ENCODE measurements at regions not wholly inside any gene's neighbourhood (a gene's known extent, or its start where the extent isn't known, plus 50 kb on each side); places are given as distances from the start of the nearest gene placed in this dataset.

DNA sequence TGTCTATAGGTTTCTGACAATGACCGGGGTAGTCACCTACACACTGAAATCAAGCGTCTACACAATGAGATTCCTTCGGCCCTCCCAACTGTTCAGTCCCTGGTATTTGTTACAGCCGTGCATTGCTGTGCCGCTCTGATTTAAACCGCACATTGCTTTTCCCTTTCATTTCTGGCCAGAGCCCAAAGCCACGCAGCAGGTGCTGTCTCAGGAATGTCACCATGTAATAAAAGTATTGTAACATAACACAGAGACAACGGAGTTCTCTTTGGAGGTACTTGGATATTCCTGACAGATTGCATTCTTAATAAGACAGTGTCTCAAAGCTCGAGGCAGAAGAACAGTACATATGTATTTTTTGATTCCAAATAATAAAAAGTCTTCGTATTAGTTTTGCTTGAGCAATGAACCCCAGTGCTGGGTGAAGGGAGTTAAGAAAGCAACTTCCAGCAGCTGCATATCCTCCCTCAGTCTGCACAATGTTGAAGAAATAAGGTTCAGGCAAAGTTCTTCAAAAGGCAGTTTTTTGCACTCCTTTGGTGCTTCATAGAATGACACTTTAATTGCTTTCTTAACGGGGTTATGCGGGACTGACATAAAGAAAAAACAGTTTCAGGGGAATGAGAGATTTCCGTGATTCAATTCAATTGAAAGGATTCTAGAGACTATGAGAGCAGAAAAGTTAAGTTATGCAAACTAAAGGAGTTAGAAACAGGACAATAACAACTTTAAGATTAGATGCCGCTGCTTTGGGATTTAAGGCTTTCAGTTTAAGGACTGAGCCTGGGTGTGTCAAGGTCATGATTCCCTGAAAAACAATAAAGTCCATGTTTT lies 288.7 kb upstream of the FLRT2 start:
- peak; percentile 74 for DNase-seq (ENCODE audit: low read depth, low spot score)

GRCh38 chr14:85242666-85243065 lies 287.3 kb upstream of the FLRT2 start:
- no peak for DNase-seq (ENCODE audit: low read depth, low spot score)

- no peak for DNase-seq (ENCODE audit: low read depth, low spot score)
Observed at GRCh38 chr14:85243321-85243720, 286.6 kb upstream of the FLRT2 start.

DNA sequence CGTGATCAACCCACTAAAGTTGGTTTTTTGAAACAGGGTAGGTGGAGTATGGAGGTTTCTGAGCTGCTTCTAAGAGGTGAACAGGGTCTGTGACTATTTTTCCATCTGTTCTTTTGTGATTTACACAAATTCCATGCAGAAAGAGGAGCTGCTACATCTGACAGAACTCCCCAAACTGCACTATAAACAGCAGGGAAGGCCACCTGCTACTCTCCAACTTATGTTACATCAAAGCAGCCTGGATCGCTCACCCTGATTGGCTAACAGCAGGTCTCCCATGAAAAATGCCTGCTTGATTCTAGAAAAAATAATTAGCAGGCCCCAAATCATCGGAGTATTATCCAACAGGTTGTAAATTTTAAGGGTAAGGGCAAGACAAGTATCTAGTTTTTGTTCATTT lies 282.9 kb upstream of the FLRT2 start:
- DNase-seq (ENCODE audit: low read depth, low spot score): no peak

DNA sequence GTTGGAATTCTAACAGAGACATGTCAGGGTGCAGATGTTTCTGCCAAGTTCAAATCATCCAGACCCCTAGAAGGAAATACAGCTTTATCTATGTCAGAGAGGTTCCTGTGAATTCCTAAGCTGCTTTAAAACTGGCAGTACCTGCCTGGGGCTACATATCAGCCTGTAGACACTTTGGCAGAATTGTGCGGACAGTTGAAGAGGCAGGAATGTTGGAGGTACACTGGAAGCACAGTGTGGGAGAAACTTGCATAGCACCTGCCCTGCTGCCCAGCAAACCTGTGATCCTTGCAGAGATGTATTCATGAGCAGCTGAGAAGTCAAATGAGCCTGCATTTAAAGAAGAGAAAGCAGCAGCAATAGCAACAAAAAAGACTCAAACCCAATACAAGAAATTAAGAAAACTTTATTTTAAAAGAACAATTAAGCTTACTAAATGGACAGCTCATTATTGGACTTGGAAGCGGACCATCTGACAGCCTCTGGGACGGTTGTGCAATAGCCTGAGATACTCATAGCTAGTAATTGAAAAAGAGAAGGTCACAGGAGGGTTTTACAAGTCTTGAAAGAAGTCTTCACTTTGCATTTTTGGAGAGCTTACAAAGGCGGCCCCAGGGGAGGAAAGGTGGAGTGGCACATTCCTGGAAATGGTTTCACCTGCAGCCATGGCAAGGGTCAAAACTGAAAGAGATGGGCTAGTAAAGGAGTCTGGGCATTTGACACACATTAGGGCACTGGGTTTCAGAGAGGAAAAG lies 280.9 kb upstream of the FLRT2 start:
- no peak for DNase-seq (ENCODE audit: low read depth, low spot score)

GRCh38 chr14:85250414-85251189 lies 279.3 kb upstream of the FLRT2 start:
- no peak for DNase-seq (ENCODE audit: low read depth, low spot score)

DNA sequence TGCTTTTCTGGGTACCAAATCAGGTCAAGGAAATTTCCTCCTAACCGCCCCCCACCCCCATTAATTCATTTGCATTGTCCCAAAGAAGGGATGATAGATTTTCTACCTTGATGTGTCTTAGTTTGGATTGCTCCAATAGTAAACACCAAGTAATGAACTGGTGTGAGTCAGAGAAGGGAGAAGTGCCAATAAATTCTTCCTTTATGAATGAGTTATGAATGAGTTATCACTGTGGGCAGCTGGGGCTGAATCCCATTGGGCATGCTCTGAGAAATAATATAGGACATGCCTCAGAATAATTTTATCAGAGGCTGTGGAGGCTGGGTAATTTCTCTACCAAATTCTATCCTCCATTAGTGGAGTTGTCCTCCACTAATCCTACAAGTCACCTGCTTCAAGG lies 277.9 kb upstream of the FLRT2 start:
- peak; percentile 12 for DNase-seq (ENCODE audit: low read depth, low spot score)

- DNase-seq (ENCODE audit: low read depth, low spot score): no peak
Observed at GRCh38 chr14:85254711-85255110, 275.2 kb upstream of the FLRT2 start.

- DNase-seq (ENCODE audit: low read depth, low spot score): no peak
Observed at GRCh38 chr14:85257287-85257686, 272.7 kb upstream of the FLRT2 start.

DNA sequence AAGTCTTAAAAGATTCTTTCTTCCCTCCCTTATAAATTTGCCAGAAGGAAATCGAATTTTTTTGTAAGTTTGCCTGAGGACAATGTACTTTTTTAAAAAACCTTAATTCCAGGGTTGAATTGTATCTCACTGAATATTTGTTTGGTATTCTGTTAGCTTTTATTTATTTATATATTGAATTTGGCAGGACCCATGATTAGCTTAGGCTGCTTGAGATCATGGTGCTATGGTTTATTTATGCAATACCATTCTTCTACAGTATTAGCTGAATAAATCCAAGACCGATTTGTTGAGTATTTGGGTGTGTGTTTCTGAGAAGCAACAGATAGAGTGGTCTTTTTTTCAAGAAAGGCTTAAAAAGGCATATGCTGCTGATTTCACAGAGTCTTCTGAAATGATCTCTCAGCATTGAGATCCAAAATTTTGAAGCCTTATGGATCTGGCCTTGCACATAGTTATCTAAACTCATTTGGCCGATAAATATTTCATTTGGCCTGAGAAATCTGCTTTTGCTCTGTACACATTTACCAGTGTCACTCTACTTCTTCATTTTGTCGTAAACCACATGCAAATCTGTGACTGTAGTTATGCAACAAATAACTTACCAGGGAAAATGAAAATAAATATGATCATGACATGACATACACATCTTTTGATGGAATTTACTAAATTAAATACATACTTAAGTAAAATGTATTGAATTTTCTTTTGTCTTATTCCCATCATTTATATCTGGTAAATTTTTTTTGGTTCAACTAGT lies 265.8 kb upstream of the FLRT2 start:
- no peak for DNase-seq (ENCODE audit: low read depth, low spot score)

GRCh38 chr14:85273099-85273677 lies 256.8 kb upstream of the FLRT2 start:
- DNase-seq (ENCODE audit: low read depth, low spot score): no peak

DNA sequence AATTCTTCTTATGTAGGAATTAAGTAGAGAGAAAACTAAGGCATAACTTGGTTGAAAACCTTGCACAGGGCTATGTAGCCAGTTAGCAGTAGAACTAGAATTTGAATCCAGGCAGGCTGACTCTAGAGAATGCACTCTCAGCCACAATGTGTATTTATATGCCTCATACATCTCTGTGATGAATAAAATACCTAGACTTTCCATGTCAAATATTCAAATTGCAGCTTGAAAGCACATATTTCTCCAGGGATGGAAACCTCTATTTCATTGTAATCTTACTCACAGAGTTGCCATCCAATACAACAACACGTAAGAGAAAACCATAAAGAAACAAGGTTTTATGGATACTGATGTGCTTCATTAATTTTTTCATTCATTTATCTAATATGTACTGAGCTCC lies 256.0 kb upstream of the FLRT2 start:
- DNase-seq (ENCODE audit: low read depth, low spot score): no peak

DNA sequence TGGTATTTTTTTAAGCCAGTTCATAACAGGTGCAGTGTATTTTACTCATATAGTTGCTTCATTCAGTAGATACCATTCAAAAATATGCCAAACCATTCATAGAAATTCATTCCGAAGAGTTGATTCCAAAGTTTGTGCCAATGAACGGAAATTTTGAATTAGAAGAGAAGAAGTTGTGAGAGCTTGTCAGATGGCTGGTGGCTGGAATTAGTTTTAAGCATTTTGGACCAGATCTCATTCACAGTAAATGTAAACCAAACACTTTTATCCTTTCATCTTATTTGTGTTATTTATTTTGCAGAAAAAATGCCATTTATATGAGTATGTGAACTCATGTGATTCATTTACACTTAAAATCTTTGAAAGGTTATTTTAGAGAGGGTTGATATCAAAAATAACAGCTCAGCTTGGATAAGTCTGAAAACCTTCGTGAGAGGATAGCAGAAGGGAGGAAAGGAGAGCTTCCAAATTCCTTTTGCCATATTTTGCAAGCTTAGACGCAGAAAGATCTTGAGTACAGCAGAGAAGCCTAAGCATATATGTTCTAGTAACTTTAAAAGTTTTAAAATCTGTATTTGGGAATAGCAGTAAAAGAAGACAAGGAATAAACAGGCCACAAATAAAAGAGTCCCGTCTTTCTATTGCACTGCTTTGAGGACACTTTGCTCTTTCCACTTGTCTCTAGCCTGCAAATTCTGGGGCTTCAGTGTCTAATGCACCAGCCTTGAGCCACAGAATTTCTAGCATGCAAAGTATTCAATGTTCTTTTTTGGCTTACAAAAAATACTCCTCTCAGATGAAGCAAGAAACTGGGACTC lies 253.6 kb upstream of the FLRT2 start:
- DNase-seq (ENCODE audit: low read depth, low spot score): no peak

- DNase-seq (ENCODE audit: low read depth, low spot score): no peak
Observed at GRCh38 chr14:85276979-85277228, 253.0 kb upstream of the FLRT2 start.

- DNase-seq (ENCODE audit: low read depth, low spot score): no peak
Observed at GRCh38 chr14:85279407-85279806, 250.5 kb upstream of the FLRT2 start.

- DNase-seq (ENCODE audit: low read depth, low spot score): no peak
Observed at GRCh38 chr14:85280074-85280473, 249.9 kb upstream of the FLRT2 start.

GRCh38 chr14:85281921-85282320 lies 248.0 kb upstream of the FLRT2 start:
- peak; percentile 3 for DNase-seq (ENCODE audit: low read depth, low spot score)

GRCh38 chr14:85288041-85288440 lies 241.9 kb upstream of the FLRT2 start:
- DNase-seq (ENCODE audit: low read depth, low spot score): no peak

DNA sequence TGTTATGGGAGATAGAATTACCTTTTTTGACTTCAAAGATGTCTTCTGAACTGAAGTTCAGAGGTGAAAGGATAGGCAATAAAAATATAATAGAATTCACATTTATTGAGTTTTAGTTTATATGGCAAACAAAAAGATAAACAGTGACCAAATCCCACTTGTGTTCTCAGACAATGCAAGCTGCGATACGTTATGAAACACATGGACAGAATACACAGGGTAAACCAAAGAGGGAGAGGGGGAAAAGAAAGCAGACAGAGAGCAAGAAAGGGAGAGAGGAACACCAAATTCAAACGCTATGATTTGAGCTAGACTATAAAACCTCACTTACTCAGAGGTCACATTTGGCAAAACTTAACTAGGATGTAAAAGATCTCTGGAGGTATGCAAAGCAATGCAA lies 238.2 kb upstream of the FLRT2 start:
- DNase-seq (ENCODE audit: low read depth, low spot score): no peak

DNA sequence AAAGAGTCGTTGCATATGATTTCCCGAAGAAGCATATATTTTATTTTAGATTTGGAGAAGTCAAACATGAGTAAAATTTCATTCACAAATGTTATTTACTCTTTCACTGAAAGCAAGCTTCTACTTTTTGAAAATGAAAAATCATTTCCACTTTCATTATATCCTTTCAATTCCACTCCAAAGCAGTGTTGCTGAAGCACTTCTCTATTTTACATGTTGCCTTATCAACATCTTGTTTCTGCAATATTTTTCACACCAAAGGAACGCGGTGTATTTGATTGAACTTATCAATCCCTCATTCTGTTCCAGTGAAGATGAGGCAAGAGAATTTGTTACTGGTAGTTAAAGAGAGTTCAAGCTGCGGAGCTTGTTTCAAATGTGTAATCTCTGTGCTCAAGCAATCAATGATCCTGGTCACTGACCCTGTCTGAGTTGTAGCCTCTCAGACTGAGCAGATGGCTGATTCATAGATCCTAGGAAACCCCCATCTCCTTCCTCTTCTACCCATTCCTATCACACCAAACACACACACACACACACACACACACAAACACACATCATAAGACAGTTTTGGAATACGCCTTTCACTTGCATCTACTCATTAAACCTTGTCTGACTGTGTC lies 236.2 kb upstream of the FLRT2 start:
- DNase-seq (ENCODE audit: low read depth, low spot score): no peak

Data from astrocyte of the hippocampus (primary cell).